ENCODE measurements at regions not wholly inside any gene's neighbourhood (a gene's known extent, or its start where the extent isn't known, plus 50 kb on each side); places are given as distances from the start of the nearest gene placed in this dataset.

GRCh38 chr13:107031716-107032115, 463.8 kb upstream of the ARGLU1 start:
- DNase-seq (ENCODE audit: extremely low read depth in 1 of 11, low read depth in 9 of 11, low spot score in 4 of 11): no peak

- peak in 2 of 11 donors; percentile 13 to 32 for DNase-seq (ENCODE audit: extremely low read depth in 1 of 11, low read depth in 9 of 11, low spot score in 4 of 11)
Observed at GRCh38 chr13:107028751-107029150, 460.8 kb upstream of the ARGLU1 start.

GRCh38 chr13:107025991-107026390, 458.1 kb upstream of the ARGLU1 start:
- peak in 3 of 11 donors; percentile 26 to 43 (median 27) for DNase-seq (ENCODE audit: extremely low read depth in 1 of 11, low read depth in 9 of 11, low spot score in 4 of 11)

GRCh38 chr13:107023335-107023734, 455.4 kb upstream of the ARGLU1 start:
- no peak for DNase-seq (ENCODE audit: extremely low read depth in 1 of 11, low read depth in 9 of 11, low spot score in 4 of 11)

GRCh38 chr13:107020393-107020792, 452.5 kb upstream of the ARGLU1 start:
- no peak for DNase-seq (ENCODE audit: extremely low read depth in 1 of 11, low read depth in 9 of 11, low spot score in 4 of 11)

GRCh38 chr13:107018285-107018684, 450.3 kb upstream of the ARGLU1 start:
- no peak for DNase-seq (ENCODE audit: extremely low read depth in 1 of 11, low read depth in 9 of 11, low spot score in 4 of 11)

- DNase-seq (ENCODE audit: extremely low read depth in 1 of 11, low read depth in 9 of 11, low spot score in 4 of 11): no peak
Observed at GRCh38 chr13:107006661-107007060, 438.7 kb upstream of the ARGLU1 start.

- DNase-seq (ENCODE audit: extremely low read depth in 1 of 11, low read depth in 9 of 11, low spot score in 4 of 11): no peak
Observed at GRCh38 chr13:107005577-107005976, 437.6 kb upstream of the ARGLU1 start.

- no peak for DNase-seq (ENCODE audit: extremely low read depth in 1 of 11, low read depth in 9 of 11, low spot score in 4 of 11)
Observed at GRCh38 chr13:107003911-107004310, 436.0 kb upstream of the ARGLU1 start.

- no peak for DNase-seq (ENCODE audit: extremely low read depth in 1 of 11, low read depth in 9 of 11, low spot score in 4 of 11)
Observed at GRCh38 chr13:106998664-106999063, 430.7 kb upstream of the ARGLU1 start.

- no peak for DNase-seq (ENCODE audit: extremely low read depth in 1 of 11, low read depth in 9 of 11, low spot score in 4 of 11)
Observed at GRCh38 chr13:106997696-106998095, 429.8 kb upstream of the ARGLU1 start.

- DNase-seq (ENCODE audit: extremely low read depth in 1 of 11, low read depth in 9 of 11, low spot score in 4 of 11): no peak
Observed at GRCh38 chr13:106996867-106997618, 429.1 kb upstream of the ARGLU1 start.

GRCh38 chr13:106990594-106990993, 422.7 kb upstream of the ARGLU1 start:
- no peak for DNase-seq (ENCODE audit: extremely low read depth in 1 of 11, low read depth in 9 of 11, low spot score in 4 of 11)

- no peak for DNase-seq (ENCODE audit: extremely low read depth in 1 of 11, low read depth in 9 of 11, low spot score in 4 of 11)
Observed at GRCh38 chr13:106989876-106990275, 421.9 kb upstream of the ARGLU1 start.

- DNase-seq (ENCODE audit: extremely low read depth in 1 of 11, low read depth in 9 of 11, low spot score in 4 of 11): no peak
Observed at GRCh38 chr13:106987427-106987785, 419.5 kb upstream of the ARGLU1 start.

GRCh38 chr13:106986687-106987426, 418.9 kb upstream of the ARGLU1 start:
- no peak for DNase-seq (ENCODE audit: extremely low read depth in 1 of 11, low read depth in 9 of 11, low spot score in 4 of 11)

- DNase-seq (ENCODE audit: extremely low read depth in 1 of 11, low read depth in 9 of 11, low spot score in 4 of 11): no peak
Observed at GRCh38 chr13:106986033-106986484, 418.1 kb upstream of the ARGLU1 start.

- no peak for DNase-seq (ENCODE audit: extremely low read depth in 1 of 11, low read depth in 9 of 11, low spot score in 4 of 11)
Observed at GRCh38 chr13:106985481-106985880, 417.5 kb upstream of the ARGLU1 start.

GRCh38 chr13:106981051-106981450, 413.1 kb upstream of the ARGLU1 start:
- DNase-seq (ENCODE audit: extremely low read depth in 1 of 11, low read depth in 9 of 11, low spot score in 4 of 11): no peak

- DNase-seq (ENCODE audit: extremely low read depth in 1 of 11, low read depth in 9 of 11, low spot score in 4 of 11): no peak
Observed at GRCh38 chr13:106967391-106967790, 399.5 kb upstream of the ARGLU1 start.

GRCh38 chr13:106963151-106963550, 395.2 kb upstream of the ARGLU1 start:
- no peak for DNase-seq (ENCODE audit: extremely low read depth in 1 of 11, low read depth in 9 of 11, low spot score in 4 of 11)
